Transverse colon (tissue), 4 donors: ENCODE measurements at regions not wholly inside any gene's neighbourhood (a gene's known extent, or its start where the extent isn't known, plus 50 kb on each side); places are given as distances from the start of the nearest gene placed in this dataset.

ENCODE experiments used
- CTCF ChIP-seq, 5 experiments: fragments of 200-600 bp in 3 of 5; fragments of 450-650 bp in 2 of 5; sonication (generic) in 3 of 5; IDR thresholded peaks; 1 replicate in 2 of 5; 2 replicates in 3 of 5; pipeline ENCODE4 v1.5.1; 2016 to 2017; ENCODE audit warnings: antibody characterized with exemption in 5 of 5, inconsistent platforms in 3 of 5, mild to moderate bottlenecking in 2 of 5, moderate library complexity in 1 of 5
- EP300 ChIP-seq: sonication (generic); formaldehyde crosslinking; IDR thresholded peaks from one replicate; pipeline ENCODE4 v1.6.1; 2017; ENCODE audit warnings: antibody characterized with exemption, low read depth
- POLR2AphosphoS5 ChIP-seq, 3 donors: sonication (generic); formaldehyde crosslinking; IDR thresholded peaks; one replicate each; pipeline ENCODE4 v1.6.1; 2016; ENCODE audit warnings: antibody characterized with exemption in 3 of 3

- TF ChIP-seq CTCF (IDR thresholded peaks at IDR 0.05) (no peak), EP300 (no peak), POLR2AphosphoS5 (IDR thresholded peaks at IDR 0.05) (no peak)
Measured at GRCh38 chr3:30962084-30962483, 67.6 kb upstream of the GADL1 start.
